ENCODE measurements at regions not wholly inside any gene's neighbourhood (a gene's known extent, or its start where the extent isn't known, plus 50 kb on each side); places are given as distances from the start of the nearest gene placed in this dataset.

DNA sequence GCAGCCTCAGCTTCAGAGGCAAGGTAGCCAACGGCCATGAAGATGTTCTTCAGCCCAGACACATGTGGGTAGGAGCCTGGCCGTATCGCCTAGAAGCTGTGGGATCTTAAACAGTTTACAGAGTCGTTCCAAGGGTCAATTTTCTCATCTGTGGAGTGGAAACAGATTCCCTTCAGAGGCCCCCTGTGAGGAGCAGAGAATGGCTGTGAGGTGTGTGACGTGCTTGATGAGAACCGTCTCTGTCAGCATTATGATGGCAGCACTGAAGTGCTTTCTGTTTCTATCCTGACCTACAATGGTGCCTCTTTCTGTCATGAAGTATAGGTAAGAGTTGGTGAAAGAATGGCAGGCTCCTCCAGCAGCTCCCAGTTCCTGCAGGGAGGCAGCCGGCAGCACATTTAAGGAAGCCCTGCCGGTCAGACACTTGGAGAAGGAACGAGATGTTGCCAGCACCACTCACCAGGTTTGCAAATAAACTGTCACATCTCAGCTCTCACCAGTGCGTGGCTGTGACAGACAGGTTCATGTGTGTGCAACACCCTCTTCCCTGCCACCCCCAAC lies 277.3 kb downstream of the FOXO1 start:
- Histone ChIP-seq H3K4me3 (no peak overlapping the region), H3K27me3 (no peaks in the 10 kb centered on the region), H3K9ac (no peak overlapping the region), H3K4me2 (no peak overlapping the region), H2AFZ (replicated peaks) (peak overlapping the region; percentile 4), H3K36me3 (no peaks in the 10 kb centered on the region), H4K20me1 (ENCODE audit: low read depth) (no peaks in the 10 kb centered on the region), H3K79me2 (ENCODE audit: low read depth) (no peaks in the 10 kb centered on the region), H3F3A (ENCODE audit: low read depth) (peaks cover 25% of the 10 kb centered on the region), H3K9me3 (ENCODE audit: low read depth) (no peaks in the 10 kb centered on the region), H3K4me1 (peaks cover 33% of the 10 kb centered on the region), H3K27ac (no peak overlapping the region)
- Mint-ChIP-seq H3K4me3 (peak overlapping the region; percentile 28), H3K9me3 (peaks cover 2% of the 10 kb centered on the region), H3K4me1 (peaks cover 58% of the 10 kb centered on the region), H3K36me3 (no peaks in the 10 kb centered on the region), H3K27ac (peak overlapping the region; percentile 91), H3K27me3 (ENCODE audit: insufficient read depth, low read depth) (peaks cover 7% of the 10 kb centered on the region)
- DNase-seq (ENCODE audit: low spot score): no peak
- TF ChIP-seq EZH2 (IDR thresholded peaks at IDR 0.05) (no peak), EZH2phosphoT487 (IDR thresholded peaks at IDR 0.05) (no peak)
- TF ChIP-seq, protein P1, sequence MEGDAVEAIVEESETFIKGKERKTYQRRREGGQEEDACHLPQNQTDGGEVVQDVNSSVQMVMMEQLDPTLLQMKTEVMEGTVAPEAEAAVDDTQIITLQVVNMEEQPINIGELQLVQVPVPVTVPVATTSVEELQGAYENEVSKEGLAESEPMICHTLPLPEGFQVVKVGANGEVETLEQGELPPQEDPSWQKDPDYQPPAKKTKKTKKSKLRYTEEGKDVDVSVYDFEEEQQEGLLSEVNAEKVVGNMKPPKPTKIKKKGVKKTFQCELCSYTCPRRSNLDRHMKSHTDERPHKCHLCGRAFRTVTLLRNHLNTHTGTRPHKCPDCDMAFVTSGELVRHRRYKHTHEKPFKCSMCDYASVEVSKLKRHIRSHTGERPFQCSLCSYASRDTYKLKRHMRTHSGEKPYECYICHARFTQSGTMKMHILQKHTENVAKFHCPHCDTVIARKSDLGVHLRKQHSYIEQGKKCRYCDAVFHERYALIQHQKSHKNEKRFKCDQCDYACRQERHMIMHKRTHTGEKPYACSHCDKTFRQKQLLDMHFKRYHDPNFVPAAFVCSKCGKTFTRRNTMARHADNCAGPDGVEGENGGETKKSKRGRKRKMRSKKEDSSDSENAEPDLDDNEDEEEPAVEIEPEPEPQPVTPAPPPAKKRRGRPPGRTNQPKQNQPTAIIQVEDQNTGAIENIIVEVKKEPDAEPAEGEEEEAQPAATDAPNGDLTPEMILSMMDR (IDR thresholded peaks at IDR 0.05): no peak

DNA sequence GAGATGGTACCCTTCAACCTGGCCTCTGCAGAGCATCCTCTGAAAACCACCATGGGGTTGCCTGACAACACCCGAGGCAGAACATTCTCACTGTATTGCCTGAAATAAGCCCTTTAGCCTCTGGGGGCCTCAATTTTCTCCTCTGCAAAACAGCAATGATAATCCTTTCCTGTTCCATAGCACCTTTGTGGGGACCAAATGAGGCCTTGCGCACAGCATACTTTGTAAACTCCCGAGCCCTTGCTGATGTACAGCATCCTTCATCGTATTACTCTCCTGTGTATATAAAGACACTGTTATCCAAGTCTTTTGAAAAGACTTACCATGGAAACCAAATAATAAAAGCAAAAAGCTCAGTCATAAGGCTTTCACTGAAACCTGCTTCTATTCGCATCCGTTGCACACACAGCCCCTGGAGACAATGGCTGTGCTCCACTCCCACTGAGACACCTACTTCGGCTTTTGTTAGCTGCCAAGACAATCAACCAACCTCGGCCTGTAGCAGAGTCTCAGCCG lies 276.0 kb downstream of the FOXO1 start:
- peaks cover 52% of the 10 kb centered on the region for H3K4me1 Mint-ChIP-seq
- H3K27me3 Mint-ChIP-seq (ENCODE audit: insufficient read depth, low read depth): peaks cover 9% of the 10 kb centered on the region
- Histone ChIP-seq H3K4me3 (no peak overlapping the region), H3K9me3 (ENCODE audit: low read depth) (peaks cover 5% of the 10 kb centered on the region), H4K20me1 (ENCODE audit: low read depth) (no peaks in the 10 kb centered on the region), H3K27me3 (no peaks in the 10 kb centered on the region), H3K27ac (peak overlapping the region; percentile 62), H3K79me2 (ENCODE audit: low read depth) (no peaks in the 10 kb centered on the region), H3K4me2 (peak overlapping the region; percentile 46), H3K4me1 (peaks cover 29% of the 10 kb centered on the region), H3K9ac (no peak overlapping the region), H2AFZ (replicated peaks) (no peak overlapping the region), H3K36me3 (no peaks in the 10 kb centered on the region), H3F3A (ENCODE audit: low read depth) (peaks cover 25% of the 10 kb centered on the region)
- H3K4me3 Mint-ChIP-seq: peak overlapping the region; percentile 4
- H3K9me3 Mint-ChIP-seq: peaks cover 6% of the 10 kb centered on the region
- TF ChIP-seq EZH2 (IDR thresholded peaks at IDR 0.05): no peak
- TF ChIP-seq, protein P1 (IDR thresholded peaks at IDR 0.05): peak; percentile 23
- H3K36me3 Mint-ChIP-seq: no peaks in the 10 kb centered on the region
- DNase-seq (ENCODE audit: low spot score): peak; percentile 85
- peak overlapping the region; percentile 96 for H3K27ac Mint-ChIP-seq

DNA sequence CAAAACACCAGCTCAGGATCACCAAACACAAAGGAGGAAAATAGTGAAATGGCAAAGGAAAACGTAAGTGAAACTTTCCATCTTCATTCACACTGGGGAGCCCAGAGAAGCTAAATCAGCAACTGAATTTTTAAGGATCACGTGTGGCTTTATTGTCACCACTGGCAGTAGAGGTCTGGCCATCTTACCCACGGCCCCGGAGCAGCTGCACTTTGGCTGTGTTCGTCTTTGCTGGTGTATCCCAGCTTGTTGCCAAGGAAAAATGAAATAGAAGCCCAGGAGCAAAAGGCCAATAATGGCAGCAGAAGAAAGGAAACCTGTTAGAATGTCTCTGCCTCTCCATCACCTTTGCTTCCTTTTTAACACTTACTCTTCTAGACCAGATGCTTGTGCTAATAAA lies 274.7 kb downstream of the FOXO1 start:
- peaks cover 29% of the 10 kb centered on the region for H3K4me1 ChIP-seq
- peak overlapping the region; percentile 96 for H3K27ac Mint-ChIP-seq
- H2AFZ ChIP-seq (replicated peaks): peak overlapping the region; percentile 53
- no peaks in the 10 kb centered on the region for H3K36me3 ChIP-seq
- no peak for DNase-seq (ENCODE audit: low spot score)
- H3K36me3 Mint-ChIP-seq: peaks cover 2% of the 10 kb centered on the region
- no peak overlapping the region for H3K4me3 ChIP-seq
- peaks cover 5% of the 10 kb centered on the region for H3K9me3 ChIP-seq (ENCODE audit: low read depth)
- H3K27me3 ChIP-seq: no peaks in the 10 kb centered on the region
- H4K20me1 ChIP-seq (ENCODE audit: low read depth): no peaks in the 10 kb centered on the region
- TF ChIP-seq EZH2phosphoT487 (IDR thresholded peaks at IDR 0.05) (no peak), EZH2 (IDR thresholded peaks at IDR 0.05) (no peak)
- TF ChIP-seq, protein P1 (IDR thresholded peaks at IDR 0.05): no peak
- H3K27me3 Mint-ChIP-seq (ENCODE audit: insufficient read depth, low read depth): peaks cover 9% of the 10 kb centered on the region
- H3F3A ChIP-seq (ENCODE audit: low read depth): peaks cover 25% of the 10 kb centered on the region
- H3K9me3 Mint-ChIP-seq: peaks cover 13% of the 10 kb centered on the region
- no peak overlapping the region for H3K27ac ChIP-seq
- H3K79me2 ChIP-seq (ENCODE audit: low read depth): no peaks in the 10 kb centered on the region
- H3K4me3 Mint-ChIP-seq: no peak overlapping the region
- peak overlapping the region; percentile 46 for H3K4me2 ChIP-seq
- no peak overlapping the region for H3K9ac ChIP-seq
- peaks cover 46% of the 10 kb centered on the region for H3K4me1 Mint-ChIP-seq
